KG1 (cell line): ENCODE measurements at regions not wholly inside any gene's neighbourhood (a gene's known extent, or its start where the extent isn't known, plus 50 kb on each side); places are given as distances from the start of the nearest gene placed in this dataset.
"Not testable (repeated sequence)": the region's sequence is repeated elsewhere in the genome, so short reads cannot be mapped to it uniquely, and the experiment has no call there.

Source experiments
- DNase-seq: peaks from one replicate; lab custom pipeline; 2025; lab: John Stamatoyannopoulos, UW

DNA sequence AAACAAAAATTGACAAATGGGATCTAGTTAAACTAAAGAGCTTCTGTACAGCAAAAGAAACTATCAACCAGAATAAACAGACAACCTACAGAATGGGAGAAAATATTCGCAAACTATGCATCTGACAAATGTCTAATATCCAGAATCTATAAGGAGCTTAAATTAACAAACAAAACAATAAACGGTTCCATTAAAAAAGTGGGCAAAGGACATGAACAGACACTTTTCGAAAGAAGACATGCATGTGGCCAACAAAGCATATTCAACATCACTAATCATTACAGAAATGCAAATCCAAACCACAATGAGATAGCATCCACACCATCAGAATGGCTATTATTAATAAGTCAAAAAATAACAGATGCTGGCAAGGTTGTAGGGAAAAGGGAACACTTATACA, 50.5 kb upstream of the MED13L start:
- DNase-seq = not testable (repeated sequence)

DNA sequence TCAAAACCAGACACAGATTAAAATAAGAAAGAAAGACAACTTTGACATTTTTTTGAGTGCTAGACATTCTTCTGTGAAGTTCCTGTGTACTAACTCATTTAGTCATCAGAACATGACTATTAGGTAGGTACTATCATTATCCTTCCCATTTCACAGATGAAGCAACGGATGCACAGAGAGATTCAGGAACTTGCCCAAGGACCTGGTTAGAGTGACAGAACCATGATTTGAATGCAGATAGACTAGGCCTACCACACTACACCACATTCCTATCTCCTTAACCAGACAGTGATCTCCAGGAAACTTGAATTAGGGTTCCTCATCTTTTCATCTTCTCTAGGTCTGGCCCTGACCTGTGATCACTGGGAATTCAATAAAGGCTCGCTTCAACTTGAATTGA, 54.4 kb upstream of the MED13L start:
- no peak for DNase-seq

DNA sequence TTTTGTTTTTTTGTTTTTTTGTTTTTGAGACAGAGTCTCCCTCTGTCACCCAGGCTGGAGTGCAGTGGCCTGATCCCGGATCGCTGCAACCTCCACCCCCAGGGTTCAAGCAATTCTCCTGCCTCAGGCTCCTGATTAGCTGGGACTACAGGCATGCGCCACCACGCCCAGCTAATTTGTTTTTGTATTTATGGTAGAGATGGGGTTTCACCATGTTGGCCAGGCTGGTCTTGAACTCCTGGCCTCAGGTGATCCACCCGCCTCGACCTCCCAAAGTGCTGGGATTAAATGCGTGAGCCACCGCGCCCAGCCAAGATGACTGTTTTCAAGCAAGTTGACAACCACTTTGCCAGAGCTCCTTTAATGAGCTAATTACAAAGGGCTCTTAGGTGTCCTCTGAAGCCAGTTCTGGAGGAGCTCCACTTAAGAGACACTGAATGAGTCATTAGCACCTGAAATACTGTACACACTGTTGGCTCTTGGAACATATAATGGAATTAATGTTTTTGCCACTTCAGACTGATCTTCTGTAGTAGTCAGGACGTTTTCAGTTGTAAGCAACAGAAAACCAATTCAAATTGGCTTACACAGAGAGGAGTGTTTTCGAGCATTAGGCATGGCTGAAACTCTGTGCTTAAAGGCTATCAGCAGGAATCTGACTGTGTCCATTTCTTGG, 55.4 kb upstream of the MED13L start:
- no peak for DNase-seq

DNA sequence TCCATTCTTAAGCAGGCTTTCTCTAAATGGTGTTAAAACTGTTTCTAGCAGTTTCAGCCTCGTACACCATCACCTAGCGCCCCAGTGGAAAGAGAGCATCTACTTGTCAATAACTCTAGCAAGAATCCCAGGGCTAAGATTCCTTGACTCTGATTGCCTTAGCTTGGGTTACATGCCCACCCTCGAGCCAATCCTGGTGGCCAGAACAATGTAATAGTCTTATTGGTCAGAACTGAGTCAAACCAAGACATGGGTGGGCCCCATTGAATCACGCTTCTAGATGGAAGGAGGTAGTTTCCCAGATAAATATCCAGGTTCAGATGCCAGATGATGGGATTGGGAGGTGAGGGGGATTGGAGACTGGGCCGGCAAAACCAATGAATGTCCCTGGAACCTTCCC, 55.9 kb upstream of the MED13L start:
- no peak for DNase-seq

DNA sequence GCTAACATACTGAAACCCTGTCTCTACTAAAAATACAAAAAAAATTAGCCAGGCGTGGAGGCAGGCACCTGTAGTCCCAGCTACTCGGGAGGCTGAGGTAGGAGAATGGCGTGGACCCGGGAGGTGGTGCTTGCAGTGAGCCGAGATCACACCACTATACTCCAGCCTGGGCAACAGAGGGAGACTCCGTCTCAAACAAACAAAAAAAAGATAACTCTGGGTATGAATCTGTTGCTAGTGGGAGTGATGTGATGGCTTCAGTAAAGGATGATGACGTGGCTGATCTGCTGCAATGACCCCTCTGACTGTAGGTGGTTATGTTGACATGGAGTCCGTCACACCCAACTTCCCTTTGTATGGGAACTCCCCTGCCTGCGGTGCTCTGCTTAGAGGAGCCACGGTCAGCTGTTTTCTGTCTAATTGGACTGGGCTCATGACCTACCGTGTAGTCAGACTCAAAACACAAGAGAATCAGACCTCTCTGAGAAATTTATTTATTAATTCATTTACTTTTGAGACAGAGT, 59.1 kb upstream of the MED13L start:
- DNase-seq = no peak

DNA sequence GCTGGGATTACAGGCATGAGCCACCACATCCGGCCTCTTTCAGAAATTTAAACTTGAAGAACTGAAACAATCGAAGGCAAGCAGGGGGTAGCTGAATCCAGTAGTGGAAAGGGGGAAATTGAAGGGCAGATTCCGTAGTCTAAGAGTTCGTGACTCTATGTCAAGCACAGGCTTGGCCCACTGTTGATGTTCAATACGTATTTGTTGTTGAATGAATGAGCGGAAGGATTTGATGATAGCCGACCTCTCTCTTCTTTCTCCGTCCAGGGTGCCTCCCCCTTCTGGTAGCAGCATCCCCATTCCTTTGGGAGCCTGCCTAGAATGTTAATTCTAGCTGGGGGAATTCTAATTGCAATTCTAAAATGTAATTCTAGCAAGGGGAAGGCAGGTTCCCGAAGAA, 59.8 kb upstream of the MED13L start:
- no peak for DNase-seq

DNA sequence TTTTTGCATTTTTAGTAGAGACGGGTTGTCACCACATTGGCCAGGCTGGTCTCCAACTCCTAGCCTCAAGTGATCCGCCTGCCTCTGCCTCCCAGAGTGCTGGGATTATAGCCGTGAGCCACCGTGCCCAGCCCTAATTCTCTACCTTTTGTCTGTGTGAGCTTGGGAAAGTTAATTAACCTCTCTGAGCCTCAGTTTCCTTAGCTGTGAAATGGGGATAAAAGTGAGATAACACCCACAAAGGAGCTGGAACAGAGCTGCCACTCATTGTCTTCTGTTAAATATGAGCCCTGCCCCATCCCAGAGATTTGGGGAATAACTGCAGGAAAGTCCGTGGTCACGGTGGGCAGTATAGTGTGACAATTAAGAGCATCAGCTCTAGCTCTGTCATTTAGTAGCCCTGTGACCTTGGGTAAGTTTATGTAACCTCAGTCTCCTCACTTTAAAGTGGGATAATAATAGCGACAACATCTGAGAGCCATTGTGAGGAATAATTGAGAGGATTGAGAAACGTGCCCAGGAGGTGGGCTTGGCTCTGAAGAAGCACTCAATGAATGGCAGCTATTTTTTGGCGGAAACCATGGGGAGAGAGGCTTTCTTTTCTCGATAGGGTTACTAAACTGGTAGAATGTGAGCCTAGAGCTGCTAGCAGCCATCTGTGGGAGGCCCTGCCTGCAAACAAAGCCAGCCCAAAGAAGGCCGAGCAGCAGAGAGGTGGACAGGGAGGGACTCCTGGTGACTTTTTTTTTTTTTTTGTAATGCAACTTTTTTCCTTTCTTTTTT, 60.8 kb upstream of the MED13L start:
- no peak for DNase-seq

DNA sequence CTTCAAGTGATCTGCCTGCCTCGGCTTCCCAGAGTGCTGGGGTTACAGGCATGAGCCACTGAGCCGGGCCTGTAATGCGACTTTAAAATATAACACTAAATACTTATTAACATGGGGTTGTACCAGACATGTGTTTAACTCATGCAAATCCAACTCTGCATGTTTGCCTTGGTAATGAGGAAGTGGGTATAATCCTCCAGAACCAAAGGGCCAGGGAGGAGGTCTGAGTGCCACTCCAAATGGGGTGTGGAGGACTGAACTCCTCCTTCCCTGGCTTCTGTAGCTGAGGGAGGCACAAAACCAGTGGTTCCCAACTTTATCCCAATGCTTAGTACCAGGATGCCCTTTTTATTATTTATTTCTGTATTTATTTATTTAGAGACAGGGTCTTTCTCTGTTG, 61.6 kb upstream of the MED13L start:
- DNase-seq = no peak

DNA sequence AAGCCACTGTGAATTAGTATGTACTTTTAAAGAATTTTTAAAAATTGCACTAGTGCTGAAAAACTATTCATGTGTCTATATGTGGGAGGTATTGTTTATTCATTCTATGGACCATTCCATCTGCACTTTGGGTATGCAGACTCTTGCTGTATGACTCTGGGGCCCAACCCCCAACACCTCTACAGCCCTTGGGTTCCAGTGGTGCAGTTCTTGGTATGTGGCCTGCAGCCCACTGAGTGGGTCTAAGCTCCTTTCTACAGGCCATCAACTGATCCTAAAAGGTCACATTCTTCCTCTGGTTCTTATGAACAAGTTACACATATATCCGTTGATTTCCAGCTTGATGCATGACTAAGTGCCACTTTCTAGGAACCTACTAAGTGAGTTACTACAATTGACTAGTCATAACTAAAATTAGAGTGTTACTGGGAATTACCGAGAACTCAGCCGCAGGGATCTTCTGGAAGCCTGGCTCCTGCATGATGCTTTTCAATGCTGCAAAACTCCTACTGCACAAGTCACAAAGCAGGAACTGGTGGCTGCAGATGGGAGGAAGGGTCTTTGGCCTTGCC, 62.4 kb upstream of the MED13L start:
- no peak for DNase-seq

DNA sequence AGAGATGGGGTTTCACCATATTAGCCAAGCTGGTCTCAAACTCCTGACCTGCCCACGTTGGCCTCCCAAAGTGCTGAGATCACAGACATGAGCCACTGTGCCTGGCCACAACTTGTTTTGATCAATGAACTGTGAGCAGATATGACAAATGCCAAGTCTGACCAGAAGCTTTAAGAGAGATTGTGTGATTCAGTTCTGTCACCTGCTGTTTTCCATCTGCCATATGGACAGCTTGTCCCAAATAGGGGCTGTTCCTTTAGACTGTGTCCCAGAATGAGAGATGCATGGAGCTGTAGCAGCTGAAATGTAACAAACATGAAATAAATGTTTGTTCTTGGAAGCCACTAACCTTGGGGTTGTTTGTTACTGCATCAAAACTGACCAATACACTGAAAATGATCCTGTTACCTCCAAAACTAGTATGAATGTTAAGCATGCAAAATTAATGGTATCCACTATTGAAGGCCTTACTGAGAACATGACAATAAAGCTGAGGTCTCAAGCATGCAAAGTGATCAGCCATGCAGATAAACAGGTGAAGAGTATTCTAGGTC, 65.9 kb upstream of the MED13L start:
- no peak for DNase-seq

DNA sequence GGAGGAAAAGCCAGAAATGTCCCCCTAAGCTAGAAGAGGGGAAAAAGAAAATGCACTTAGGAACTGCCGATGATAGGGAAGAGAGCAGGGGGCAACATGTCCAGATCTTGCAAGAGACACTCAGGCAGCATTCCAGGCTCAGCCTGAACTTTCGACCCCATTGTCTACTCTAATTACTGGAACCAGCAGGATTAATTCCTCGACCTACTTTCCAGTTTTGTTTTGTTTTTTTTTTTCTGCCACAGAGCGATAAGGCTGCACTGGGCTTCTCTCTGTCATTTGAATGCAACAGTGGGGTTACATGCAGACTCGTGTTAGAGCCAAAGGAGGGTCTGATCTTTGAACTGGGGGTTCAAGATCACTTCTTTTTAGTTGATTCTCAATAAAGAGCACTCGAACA, 68.7 kb upstream of the MED13L start:
- DNase-seq = no peak

DNA sequence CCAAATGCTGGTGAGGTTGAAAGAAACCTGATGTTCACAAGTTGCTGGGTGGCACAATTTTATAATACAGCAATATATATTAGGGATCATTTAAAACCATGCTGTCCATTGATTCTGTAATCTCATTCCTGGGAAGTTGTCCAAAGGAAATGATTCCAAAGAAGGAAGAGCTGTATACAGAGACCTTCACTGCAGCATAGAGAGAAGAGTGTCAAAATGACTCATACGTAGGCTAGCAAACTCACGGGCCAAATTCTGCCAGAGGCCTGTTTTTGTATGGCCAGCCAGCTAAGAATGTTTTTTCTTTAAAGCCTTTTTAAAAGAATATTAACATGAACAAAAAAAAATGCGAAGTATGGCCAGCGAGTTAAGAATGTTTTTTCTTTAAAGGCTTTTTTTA, 69.2 kb upstream of the MED13L start:
- no peak for DNase-seq

DNA sequence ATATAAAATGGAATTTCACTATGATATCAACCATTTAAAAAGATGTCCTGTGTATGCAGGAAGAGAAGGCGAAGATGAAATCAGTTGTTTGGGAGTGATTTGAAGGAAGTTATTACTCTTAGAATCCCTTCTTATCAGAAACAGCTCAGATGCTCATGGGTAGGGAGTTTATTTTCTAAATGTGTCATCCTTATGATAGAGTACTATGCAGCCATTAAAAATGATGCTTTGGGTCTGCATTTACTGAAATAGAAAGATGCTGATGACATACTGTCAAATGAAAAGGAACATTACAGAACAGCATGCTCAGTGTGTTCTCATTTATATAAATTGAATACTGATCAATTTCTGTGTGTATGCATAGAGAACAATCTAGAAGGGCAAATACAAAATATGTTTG, 69.8 kb upstream of the MED13L start:
- no peak for DNase-seq

DNA sequence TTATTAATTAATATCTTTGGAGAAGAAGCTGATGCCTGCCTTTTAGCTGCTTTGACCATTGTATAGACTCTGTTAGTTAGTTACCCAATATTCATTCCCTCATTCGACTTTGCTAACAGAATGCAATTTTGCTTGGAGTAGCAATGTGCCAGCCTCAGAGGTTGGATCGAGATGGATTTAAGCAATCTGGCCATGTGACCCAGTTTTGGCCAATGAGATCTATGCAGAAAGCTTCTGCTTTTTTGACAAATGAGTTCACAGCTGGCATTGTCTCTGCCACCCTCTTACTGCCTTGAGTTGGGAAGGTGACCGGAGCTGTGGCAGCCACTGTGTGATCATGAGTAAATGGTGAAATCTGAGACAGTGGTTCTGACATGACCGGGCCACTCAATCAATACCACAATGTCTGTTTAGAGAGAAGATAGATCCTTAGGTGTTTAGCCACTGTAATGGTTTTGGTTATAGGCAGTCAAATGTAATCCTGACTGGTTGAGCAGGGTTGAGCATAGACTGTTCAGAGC, 74.9 kb upstream of the MED13L start:
- no peak for DNase-seq

DNA sequence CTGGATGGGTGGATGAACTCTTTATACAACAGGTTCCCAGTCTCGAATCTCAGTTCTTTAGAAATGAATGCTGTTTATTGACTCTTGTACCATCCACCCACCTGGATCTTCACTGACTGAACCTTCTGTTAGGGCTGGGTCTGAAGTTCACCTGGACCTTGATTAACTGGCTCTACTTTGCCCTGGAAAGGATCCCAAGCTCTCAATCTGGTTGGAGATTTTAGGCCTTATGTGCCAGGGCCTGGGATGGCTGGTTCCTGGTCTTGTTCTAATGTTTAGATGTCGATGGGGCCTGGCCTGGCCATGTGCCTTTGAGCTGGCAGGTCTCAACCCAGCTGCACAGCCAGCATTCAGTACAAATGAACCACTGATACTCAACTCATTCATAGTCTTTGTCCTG, 76.5 kb upstream of the MED13L start:
- DNase-seq = no peak

DNA sequence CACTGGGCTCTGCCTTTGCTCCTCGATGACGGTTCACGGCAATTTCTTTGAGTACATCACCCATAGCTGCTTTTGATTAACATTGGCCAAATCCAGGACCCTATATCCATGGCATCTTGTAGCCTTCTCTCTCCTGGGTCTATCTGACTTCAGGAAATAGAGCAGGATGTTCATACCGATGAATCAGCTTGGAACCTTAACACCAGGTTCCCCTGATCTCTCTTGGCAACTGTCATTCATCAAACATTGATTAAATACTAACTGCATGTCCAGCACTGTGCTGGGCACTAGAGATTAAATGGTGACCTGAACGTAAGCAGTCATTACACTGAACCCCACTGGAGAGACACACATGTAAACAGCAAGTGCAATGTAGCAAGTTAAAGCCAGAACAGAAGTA, 77.0 kb upstream of the MED13L start:
- DNase-seq = no peak

DNA sequence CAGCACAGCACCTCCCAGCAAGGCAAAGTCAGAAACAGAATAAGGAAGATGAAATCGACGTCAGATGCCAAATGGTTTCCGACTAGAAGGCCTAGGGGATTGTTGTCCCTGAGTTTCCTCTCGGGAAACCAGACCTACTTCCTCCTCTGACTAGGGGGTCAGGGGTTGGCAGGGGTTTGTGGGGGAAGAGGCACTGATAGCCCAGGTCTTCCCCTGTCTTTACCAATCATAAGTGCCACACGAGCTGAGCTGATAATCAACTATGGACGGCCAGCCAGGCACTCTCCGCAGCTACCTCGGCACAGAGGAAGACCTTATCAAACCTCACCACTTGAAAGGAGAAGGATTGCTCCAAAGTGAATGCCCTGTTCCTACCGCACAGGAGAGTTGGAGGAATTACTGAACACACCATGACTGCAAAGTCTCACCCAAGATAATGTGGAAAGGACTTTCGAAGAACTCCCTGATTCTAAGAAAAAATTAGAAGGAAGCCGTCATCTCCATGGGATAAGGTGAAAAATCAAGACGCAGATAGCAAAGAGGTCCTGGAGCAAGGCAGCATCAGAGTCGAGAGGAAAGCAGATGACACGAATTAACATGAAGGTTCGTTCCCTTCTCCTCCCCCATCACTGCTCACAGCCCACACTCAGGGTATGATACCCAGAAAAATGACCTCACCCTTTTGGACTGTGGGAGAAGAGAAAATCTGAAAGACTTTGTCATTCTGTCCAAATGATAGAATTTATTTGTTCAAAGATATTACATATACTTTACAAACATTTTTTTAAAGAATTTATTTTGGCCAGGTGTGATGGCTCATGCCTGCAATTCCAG, 77.7 kb upstream of the MED13L start:
- no peak for DNase-seq

DNA sequence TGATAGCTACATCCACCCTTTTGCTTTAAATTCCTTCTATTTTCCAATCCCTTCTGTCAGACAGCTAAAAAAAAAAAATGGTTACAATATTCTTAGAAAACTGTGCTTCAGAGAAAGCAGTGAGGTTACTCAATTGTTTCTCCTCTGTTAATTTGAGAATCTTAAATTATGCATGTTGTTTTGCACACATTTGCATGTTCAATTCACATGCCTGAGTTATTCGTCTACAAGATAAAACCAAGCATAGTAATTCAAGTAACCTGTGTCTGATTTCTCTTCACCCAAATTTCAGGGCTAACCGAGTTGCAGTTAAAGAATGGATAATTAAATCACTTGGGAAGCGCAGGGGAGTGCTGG, 81.0 kb upstream of the MED13L start:
- no peak for DNase-seq

DNA sequence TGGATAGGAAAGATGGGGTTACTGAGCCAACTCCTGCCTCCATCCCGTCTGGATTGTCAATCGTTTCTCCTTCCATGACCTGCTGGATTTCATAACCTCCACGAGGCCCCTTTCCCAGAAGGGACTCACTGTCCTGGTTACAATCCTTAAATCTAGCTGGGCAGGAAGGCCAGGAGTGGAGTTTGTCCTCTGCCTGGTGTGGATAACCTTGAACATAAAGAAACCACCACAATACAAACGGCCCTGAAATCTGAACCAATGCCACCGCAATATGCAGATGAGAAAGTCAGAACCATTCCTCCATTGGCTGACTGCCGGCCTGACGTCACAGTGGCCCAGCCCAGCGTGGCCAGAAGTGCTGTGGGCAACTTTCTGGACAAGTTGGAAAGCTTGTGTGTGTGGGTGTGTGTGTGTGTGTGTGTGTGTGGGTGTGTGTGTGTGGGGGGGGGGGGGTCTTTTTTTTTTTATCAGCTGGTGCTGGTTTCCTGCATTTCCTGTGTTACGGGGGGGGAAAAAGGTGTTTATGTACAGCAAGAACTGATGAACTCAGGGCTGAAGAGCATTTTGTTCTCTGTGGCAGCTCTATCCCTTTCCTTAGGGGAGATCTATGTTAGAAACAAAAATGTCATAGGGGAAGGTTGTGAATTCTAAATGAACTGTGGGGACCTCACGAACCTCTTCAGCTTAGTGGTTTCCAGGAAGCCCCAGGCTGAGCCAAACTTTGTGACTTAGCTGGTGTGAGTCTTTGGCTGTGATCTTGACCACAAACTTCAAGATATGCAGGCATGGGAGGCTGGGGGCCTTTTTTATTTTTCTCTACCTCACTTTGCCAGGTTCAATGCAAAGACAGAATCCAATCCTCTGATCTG, 81.6 kb upstream of the MED13L start:
- DNase-seq = peak; percentile 75

DNA sequence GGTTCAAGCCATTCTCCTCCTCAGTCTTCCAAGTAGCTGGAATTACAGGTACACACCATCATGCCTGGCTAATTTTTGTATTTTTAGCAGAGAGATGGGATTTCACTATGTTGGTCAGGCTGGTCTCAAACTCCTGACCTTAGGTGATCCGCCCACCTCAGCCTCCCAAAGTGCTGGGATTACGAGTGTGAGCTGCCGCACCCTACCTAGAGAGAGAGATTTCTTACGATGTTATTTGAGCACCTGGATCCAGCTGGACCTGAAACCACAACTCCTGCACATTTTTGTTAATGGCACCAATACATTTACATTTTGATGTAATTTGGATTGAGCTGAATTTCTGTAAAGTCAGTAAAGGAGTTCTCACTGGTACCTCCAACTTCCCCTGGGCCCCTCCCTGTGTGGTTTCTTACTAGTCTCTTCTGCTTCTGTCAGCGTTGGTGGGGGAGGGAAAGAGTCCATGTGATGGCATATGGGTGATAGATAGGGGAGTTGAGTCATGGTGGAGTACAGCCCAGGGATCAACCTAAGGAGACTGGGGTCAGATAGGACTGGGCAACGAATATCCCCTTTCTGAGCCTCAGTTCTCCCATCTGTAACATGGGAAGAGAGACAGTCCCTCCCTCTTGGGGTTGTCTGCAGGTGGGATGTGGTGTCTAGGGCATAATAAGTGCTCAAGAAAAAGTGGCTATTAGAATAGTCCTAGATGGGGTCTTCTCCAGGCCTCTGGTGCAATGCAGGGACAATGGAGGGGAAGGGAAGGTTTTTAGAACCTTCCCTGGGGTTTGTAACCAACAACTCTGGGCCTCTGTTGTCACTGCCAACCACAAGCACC, 83.3 kb upstream of the MED13L start:
- no peak for DNase-seq
